ENCODE measurements at regions not wholly inside any gene's neighbourhood (a gene's known extent, or its start where the extent isn't known, plus 50 kb on each side); places are given as distances from the start of the nearest gene placed in this dataset.

DNA sequence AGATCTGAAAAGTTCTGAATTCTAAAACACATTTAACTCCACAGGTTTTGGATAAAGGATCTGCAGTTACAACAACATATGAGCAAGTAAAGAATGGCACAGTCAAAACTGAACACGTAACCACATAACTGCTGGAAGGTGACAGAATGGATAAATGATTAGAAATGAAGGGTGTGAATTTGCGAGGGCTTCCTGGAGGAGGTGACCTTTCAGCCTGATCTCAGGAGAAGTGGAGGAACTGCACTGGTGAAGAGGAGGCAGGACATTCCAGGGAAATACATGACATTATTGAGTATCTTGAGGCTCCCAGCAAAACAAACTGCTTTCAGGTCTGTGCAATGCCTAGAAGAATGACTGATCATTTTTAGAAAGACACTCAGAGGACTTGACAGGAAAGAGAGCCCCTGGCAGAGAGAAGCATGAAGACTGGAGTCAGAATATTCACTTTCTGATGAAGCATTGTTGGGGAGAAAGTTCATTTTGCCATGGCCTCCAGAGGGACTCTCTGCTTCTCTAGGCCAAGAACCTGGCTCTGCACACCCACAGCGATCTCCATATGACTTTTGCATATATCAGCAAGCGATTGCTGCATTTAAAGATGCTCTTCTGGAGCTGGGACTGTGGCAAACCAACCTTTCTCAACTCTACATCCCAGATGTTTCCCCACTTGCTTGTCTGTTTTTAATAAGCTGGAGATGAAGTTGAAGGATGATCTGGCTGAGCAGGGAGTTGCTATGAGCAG lies 122.7 kb upstream of the FAM78B start (continued):
- TF ChIP-seq, protein P1, sequence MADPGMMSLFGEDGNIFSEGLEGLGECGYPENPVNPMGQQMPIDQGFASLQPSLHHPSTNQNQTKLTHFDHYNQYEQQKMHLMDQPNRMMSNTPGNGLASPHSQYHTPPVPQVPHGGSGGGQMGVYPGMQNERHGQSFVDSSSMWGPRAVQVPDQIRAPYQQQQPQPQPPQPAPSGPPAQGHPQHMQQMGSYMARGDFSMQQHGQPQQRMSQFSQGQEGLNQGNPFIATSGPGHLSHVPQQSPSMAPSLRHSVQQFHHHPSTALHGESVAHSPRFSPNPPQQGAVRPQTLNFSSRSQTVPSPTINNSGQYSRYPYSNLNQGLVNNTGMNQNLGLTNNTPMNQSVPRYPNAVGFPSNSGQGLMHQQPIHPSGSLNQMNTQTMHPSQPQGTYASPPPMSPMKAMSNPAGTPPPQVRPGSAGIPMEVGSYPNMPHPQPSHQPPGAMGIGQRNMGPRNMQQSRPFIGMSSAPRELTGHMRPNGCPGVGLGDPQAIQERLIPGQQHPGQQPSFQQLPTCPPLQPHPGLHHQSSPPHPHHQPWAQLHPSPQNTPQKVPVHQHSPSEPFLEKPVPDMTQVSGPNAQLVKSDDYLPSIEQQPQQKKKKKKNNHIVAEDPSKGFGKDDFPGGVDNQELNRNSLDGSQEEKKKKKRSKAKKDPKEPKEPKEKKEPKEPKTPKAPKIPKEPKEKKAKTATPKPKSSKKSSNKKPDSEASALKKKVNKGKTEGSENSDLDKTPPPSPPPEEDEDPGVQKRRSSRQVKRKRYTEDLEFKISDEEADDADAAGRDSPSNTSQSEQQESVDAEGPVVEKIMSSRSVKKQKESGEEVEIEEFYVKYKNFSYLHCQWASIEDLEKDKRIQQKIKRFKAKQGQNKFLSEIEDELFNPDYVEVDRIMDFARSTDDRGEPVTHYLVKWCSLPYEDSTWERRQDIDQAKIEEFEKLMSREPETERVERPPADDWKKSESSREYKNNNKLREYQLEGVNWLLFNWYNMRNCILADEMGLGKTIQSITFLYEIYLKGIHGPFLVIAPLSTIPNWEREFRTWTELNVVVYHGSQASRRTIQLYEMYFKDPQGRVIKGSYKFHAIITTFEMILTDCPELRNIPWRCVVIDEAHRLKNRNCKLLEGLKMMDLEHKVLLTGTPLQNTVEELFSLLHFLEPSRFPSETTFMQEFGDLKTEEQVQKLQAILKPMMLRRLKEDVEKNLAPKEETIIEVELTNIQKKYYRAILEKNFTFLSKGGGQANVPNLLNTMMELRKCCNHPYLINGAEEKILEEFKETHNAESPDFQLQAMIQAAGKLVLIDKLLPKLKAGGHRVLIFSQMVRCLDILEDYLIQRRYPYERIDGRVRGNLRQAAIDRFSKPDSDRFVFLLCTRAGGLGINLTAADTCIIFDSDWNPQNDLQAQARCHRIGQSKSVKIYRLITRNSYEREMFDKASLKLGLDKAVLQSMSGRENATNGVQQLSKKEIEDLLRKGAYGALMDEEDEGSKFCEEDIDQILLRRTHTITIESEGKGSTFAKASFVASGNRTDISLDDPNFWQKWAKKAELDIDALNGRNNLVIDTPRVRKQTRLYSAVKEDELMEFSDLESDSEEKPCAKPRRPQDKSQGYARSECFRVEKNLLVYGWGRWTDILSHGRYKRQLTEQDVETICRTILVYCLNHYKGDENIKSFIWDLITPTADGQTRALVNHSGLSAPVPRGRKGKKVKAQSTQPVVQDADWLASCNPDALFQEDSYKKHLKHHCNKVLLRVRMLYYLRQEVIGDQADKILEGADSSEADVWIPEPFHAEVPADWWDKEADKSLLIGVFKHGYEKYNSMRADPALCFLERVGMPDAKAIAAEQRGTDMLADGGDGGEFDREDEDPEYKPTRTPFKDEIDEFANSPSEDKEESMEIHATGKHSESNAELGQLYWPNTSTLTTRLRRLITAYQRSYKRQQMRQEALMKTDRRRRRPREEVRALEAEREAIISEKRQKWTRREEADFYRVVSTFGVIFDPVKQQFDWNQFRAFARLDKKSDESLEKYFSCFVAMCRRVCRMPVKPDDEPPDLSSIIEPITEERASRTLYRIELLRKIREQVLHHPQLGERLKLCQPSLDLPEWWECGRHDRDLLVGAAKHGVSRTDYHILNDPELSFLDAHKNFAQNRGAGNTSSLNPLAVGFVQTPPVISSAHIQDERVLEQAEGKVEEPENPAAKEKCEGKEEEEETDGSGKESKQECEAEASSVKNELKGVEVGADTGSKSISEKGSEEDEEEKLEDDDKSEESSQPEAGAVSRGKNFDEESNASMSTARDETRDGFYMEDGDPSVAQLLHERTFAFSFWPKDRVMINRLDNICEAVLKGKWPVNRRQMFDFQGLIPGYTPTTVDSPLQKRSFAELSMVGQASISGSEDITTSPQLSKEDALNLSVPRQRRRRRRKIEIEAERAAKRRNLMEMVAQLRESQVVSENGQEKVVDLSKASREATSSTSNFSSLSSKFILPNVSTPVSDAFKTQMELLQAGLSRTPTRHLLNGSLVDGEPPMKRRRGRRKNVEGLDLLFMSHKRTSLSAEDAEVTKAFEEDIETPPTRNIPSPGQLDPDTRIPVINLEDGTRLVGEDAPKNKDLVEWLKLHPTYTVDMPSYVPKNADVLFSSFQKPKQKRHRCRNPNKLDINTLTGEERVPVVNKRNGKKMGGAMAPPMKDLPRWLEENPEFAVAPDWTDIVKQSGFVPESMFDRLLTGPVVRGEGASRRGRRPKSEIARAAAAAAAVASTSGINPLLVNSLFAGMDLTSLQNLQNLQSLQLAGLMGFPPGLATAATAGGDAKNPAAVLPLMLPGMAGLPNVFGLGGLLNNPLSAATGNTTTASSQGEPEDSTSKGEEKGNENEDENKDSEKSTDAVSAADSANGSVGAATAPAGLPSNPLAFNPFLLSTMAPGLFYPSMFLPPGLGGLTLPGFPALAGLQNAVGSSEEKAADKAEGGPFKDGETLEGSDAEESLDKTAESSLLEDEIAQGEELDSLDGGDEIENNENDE (IDR thresholded peaks at IDR 0.05; ENCODE audit: insufficient replicate concordance, low read length) = no peak
- no peak for TF ChIP-seq ZNF274 (IDR thresholded peaks at IDR 0.05; ENCODE audit: borderline replicate concordance, extremely low read depth, low read length)
- no peak for TF ChIP-seq POLR2AphosphoS5 (IDR thresholded peaks at IDR 0.05; ENCODE audit: low read depth, low read length)
- TF ChIP-seq SUZ12 (IDR thresholded peaks at IDR 0.05; ENCODE audit: low read length) = no peak
- no peak for TF ChIP-seq GABPA (IDR thresholded peaks at IDR 0.05; ENCODE audit: borderline replicate concordance, insufficient read depth, low read length)
- TF ChIP-seq, protein P2, sequence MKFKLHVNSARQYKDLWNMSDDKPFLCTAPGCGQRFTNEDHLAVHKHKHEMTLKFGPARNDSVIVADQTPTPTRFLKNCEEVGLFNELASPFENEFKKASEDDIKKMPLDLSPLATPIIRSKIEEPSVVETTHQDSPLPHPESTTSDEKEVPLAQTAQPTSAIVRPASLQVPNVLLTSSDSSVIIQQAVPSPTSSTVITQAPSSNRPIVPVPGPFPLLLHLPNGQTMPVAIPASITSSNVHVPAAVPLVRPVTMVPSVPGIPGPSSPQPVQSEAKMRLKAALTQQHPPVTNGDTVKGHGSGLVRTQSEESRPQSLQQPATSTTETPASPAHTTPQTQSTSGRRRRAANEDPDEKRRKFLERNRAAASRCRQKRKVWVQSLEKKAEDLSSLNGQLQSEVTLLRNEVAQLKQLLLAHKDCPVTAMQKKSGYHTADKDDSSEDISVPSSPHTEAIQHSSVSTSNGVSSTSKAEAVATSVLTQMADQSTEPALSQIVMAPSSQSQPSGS (IDR thresholded peaks at IDR 0.05; ENCODE audit: low read length) = no peak
- no peak for TF ChIP-seq SRF (IDR thresholded peaks at IDR 0.05; ENCODE audit: low read depth, low read length)
- no peak for TF ChIP-seq FOSL1 (IDR thresholded peaks at IDR 0.05; ENCODE audit: insufficient read depth, low read depth, low read length)

Data from H1 (cell line).